HPDE6-E6E7 (cell line): ENCODE measurements at regions not wholly inside any gene's neighbourhood (a gene's known extent, or its start where the extent isn't known, plus 50 kb on each side); places are given as distances from the start of the nearest gene placed in this dataset.
"Not testable (repeated sequence)": the region's sequence is repeated elsewhere in the genome, so short reads cannot be mapped to it uniquely, and the experiment has no call there.

Source experiments
- DNase-seq: peaks from one replicate; pipeline ENCODE4 v3.0.0; 2011; ENCODE audit warnings: missing footprints; ENCODE audit errors: extremely low spot score

DNA sequence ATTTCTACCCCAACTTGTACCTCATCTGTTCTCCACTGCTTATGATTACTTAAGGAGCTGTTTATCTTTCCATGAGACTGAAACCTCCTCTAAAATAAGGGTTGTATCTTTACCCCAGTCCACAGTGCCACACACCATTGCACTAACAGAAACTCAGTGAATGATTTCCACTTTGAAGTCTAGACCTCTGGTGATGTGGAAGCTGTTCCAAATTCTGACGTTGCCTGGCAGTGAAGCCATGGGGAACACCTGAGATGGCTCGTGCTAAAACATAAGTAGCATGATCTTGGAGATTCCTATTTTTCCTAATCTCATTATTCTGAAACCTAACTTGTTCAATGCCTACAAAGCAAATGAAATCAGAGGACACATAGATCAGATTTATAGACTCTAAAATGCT lies 583.2 kb downstream of the EBF1 start:
- DNase-seq, result no peak

DNA sequence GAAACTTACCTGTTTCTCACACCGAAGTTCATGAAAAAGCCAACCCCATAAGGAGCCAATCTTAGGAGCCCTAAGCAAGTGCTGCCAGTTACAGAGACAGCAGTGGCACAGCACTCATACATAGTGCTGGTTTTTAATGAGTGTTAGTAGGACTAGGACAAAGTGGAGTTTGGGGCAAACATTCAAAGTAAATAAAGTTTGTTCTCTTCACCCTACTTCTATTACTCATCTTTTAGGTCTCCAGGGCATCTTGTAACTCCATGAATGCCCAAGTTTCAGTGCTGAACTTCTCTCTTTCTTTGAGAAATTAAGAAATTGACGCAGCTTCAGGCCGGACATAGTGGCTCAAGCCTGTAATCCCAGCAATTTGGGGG lies 584.7 kb downstream of the EBF1 start:
- DNase-seq, result no peak

DNA sequence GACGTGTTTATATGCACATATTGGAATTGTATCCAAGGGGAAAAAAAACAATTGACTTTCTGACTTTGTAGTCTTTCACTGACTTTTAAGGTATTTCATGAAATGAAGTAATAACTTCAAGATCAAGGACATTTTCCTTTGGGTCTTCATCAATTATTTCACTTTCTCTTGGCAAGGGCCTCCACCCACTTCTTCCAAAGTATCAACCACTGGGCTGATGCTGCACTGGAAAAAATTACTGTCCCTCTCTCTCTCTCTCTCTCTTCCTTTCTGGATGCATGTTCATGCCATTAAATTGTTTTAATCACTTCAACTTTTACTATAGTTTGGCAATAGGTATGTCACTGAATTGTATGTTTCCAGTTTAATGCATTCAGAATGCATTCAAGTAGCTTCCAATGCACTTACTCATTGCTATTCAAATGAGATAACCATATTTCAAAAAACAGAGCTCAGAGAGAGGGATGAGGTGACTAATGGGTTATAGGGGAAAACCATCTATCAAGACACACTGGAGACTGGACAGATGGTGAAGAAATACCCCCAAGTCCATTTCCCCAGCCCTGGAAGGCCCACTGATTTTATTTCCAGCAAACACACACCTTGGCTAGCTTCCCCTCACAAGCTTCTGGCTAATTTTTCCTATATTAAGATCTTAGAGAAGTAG lies 585.3 kb downstream of the EBF1 start:
- no peak for DNase-seq

DNA sequence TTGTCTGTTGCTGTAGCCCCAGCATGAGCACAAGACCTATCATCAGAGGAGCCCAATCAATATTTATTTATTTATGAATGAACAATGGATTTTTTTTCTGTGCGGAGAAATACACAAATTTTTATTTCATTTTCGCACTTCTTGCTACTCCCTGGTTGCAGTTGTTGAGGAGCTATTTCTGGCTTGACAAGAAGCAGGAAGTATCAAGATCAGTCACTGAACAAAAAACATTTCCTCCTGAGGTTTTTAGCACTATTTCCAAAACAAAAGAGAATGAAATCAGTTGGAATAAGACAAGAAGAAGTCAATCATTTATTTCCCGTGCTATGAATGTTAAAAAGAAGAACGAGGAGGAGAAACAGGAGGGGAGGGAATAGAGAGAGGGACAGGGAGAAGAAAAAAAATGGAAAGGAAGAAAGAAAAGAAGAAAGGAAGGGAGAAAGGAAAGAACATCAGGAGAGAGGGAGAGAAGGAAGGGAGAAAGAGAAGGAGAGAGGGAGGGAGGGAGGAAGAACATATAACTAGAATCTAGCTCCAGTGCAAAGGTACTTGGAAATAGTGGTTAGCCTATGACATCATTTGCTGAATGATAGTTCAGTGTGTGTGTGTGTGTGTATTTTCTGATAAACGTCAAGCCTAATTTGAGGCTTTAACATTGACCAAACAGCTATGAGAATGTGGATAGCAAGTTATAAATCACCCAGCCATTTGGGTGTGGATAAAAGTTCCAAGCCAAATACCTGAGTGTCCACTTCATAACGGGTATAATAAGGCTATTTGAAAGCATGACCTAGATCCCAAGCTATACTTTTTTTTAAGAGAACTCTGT lies 586.0 kb downstream of the EBF1 start:
- no peak for DNase-seq

DNA sequence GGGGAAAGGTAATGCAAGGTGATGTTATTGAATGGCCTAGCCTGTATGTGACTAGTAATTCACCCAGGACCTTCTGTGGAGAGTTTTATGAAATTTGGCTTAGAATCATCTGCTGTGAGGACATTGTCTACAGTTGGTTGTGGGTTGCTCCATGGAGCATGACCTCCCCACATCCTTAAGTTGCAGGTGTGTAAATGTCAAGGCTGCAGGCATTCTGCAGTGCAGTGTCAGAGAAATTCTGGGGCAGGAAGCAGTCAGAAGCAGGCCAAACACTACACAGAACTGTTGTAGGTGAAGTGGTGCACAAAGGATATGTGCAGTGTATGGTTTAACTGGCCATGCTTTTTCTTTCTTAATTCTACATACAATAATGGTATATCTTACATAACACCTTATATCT lies 588.3 kb downstream of the EBF1 start:
- DNase-seq, result no peak

DNA sequence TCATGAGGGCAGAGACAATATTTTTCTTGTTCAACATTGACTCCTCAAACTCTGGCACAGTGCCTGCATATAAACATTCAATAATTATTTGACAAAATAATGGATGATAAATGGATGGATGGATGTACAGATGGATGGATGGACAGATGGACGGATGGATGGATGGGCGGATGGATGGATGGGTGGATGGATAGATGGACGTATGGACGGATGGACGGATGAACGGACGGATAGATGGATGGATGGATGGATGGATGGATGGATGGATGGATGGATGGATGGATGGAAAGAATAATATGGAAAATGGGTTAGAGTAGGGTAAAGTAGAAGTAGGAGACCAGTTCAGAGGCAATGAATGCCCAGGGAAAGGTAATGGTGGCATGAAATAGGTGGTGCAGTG lies 589.2 kb downstream of the EBF1 start:
- no peak for DNase-seq

DNA sequence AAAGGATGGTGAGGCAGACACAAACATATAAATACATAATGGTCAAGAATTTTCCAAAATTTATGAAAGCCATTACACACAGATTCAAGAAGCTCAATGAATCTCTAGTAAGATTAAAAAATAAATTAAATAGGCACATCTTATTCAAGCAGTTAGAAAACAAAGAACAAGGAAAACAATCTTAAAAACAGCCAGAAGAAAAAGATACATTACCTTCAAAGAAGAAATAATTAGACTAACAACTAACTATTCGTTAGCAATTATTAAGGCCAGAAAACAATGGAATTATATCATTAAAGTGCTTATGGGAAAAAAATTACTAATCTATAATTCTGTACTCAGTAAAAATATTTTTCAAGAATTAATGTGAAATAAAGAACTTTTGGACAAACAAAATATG lies 593.1 kb downstream of the EBF1 start:
- DNase-seq, result no peak

DNA sequence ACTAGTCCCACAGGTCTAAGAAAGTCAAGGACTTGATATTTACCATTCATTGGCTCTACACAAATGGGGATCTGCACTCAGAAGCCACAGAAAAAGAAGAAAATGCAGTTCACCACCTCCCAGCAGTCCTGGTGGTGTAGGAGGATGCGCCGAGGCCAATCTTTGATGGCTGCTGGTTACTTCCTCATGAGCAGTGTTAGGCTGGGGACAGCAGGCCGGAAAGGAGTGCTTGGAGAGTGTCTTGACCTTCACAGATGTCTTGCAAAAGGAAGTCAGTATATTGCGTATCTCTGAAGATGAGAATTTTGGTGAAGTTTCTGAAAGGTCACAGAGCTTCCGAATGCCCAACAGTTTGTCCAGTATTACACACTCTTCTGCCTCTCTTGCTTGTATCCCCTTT lies 597.0 kb downstream of the EBF1 start:
- no peak for DNase-seq

DNA sequence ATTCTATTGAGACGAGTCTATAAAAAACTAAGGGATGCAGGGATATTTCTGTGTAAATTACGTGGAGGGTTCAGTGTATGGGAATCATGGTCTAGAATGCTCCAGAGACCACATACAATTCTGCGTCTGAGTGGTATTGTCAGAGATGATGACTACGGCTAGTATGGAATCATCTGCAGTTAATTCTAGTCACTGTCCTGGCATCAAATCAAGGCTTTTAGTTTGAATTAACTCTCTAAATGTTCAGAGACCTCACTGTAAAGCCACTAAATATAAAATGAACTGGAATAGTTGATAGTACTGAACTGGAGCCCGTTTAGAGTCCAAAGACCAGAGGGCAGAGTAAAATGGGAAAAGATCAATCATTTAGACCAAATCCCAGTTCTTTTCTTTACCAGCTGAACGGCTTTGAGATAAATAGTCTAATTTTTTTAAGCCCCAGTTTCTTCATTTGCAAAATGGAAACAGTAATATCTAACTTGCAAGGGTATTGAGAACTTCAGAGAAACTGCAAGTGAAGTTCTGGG lies 599.8 kb downstream of the EBF1 start:
- no peak for DNase-seq

DNA sequence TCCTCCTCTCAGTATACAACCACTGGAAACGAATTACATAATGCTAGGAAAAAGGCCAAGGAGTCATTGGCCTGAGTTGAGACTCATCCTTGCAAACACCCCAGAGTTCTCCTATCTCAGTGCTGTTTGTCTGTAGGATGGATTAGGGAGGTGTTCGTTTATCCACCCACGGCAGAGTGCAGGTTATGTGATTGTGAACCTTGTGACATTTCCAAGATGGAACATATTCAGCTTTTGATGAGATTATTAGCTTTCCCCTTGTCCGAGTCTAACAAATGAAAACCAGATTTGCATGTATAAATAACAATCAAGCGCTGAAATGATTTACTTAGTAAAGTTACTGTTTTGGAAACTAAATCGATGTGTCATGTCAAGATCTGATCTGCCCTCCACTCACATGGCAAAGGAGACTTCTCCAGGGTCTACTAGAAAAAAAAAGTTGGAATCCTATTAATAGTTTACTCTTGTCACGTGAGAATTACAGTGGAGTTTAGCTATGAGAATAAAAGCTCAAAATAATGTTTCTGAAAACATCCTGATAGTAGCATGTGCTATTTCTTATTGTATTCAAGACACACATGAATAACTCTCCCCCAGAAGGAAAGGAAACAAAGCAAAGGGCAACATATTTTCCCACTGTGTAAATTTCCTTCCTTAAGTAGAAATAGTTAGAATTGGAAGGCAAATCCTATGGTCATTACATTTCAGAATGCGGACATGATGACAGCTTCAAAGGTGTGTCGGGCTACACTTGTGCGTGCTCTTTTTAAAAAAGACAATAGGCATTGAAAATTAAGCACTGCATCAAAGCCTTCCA lies 600.4 kb downstream of the EBF1 start:
- no peak for DNase-seq

DNA sequence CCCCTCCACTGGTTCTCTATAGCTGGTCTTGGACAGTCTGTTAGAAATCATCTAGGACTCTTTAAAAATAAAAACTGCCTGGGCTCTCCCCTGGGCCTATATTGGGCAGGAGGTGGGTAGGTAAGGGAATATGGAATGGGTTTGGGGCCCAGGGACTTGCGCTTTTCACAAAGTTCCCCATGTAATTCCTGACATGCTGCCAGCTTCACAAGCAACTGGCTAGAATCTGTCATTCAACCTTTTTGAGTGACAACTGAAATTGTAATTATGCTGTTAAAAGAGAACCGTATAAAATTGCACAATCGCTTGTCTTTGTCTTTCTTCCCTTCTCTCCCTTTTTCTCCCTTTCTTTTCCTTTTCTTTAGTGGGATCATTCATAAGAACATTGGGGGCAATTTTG lies 603.1 kb downstream of the EBF1 start:
- no peak for DNase-seq

DNA sequence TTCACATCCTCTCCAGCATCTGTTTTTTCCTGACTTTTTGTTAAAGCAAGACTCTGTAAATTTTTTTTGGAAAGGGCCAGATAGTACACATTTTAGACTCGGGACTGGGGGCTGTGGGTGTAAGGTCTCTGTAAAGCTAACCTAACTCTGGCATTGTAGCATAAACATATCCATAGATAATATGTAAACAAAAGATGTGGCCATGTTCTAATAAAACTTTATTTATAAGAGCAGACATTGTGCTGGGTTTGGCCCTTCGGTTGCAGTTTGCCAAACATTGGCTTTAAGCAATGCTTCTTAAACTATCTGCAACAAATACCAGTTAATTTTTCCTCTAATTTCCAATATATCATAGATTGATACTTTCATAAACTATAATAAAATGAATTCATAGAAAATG lies 605.2 kb downstream of the EBF1 start:
- no peak for DNase-seq

DNA sequence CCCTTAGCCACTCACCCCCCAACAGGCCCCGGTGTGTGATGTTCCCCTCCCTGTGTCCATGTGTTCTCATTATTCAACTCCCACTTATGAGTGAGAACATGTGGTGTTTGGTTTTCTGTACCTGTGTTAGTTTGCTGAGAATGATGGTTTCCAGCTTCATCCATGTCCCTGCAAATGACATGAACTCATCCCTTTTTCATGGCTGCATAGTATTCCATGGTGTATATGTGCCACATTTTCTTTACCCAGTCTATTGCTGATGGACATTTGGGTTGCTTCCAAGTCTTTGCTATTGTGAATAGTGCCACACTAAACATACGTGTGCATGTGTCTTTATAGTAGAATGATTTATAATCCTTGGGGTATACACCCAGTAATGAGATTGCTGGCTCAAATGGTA lies 605.7 kb downstream of the EBF1 start:
- not testable (repeated sequence) for DNase-seq

DNA sequence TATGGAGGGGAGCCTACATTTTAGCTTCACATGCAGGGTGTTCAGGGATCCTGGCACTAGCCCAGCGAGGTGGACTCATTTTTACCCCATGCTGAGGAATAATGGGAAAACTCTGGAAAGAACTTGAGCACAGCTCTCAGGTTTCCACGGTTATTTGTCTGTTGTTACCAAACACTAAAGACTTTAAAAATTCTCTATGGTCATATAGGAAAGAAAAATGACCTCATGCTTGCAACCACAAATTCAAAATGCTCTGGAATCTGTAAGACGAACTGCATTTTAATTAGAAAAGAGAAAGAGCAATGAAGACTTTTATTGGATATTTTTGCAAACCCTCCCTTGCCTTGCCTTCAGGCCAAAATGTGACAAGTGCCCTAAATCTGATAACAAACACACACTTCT lies 606.9 kb downstream of the EBF1 start:
- no peak for DNase-seq

DNA sequence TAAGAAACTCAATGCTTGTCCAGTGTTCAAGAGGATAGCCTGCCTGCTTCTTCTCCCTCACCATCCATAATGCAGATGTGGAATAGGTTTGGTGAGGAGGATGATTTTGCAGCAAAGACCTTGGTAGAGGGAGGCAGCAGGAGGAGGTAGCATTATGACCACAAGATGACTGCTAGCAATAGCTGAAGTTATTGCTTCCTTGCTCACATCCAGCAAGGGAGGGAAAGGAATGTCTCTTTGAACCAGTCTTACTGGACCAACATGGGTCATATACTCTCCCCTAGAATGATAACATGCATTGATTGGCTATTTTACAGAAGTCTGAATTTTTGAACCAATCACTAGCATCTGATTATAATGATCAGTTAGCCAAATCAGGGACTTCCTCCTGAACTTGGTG lies 607.6 kb downstream of the EBF1 start:
- no peak for DNase-seq

DNA sequence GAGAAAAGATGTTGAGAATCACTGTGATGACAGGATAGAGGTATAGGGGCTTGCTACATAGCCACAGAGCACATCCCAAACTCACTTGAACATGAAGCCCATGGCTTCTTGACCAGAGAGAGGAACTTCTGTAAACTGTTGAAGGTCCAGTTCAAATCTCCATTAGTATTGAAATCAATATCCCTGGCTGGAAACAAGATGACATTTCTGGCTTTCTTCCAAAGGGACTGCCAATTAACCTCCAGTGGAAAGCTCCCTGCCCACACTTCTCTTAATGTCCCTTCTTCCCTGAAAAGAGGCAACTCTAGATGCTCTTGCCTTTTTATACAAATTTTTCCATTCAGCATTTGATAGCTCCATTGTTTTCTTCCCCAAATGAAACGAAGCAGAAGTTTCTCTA lies 612.1 kb downstream of the EBF1 start:
- no peak for DNase-seq

DNA sequence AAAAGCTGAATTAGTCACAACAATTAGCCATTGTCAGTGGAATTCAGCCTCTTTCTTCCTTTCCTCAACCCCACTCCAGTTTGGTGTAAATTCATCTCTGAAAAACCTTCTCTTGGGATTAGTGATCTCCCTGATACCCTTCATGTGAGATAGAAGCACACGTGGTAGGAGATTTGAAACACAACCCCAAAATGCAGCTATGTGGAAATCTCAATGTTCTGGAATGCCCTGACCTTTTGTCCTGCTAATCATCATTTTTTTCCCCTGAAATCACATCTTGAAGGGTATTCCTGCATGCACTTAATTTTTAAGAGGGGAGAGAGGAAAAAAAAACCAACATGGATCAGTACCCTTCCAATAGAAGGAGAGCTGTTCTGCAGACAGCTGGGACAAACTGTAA lies 612.6 kb downstream of the EBF1 start:
- DNase-seq, result no peak

DNA sequence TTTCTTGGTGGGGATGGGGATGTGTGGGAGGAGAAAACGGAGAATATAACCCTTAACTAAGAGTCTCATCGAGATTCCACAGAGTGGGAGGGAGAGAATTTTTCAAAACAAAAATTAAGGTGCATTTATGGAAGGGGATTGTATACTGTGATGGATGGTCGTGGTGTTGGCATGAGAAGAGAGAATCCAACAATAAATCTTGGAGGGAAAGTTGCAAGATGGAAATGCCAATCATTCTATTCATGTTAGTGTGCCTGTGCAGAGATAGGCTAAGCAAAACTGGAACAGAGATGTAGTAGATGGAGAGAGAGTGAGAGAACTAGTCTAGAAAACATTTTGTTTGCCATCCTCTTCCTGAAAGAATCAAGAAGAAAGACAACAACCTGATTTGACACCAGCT lies 613.1 kb downstream of the EBF1 start:
- DNase-seq, result no peak

DNA sequence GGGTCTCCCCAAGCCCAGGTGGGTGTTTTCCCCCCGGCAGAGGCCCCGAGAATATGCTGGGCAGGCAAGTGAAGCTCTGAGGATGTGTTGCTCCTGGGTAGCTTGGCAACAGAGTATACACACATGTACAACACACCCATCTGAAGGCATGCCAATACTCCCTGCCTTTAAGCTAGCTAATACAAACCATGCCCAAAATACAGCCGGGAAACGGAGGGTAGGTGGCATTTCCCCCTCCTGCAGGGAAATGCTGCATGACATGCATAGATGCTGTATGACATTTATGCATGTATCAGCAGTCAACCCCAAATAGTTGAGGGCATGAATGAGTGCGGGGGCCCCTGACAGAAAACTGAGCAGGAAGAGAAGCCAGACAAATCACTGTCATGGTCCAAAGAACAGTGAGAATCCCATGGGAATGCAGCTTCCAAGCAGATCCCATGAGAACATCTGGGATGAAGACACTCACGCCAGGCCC lies 614.1 kb downstream of the EBF1 start:
- no peak for DNase-seq

DNA sequence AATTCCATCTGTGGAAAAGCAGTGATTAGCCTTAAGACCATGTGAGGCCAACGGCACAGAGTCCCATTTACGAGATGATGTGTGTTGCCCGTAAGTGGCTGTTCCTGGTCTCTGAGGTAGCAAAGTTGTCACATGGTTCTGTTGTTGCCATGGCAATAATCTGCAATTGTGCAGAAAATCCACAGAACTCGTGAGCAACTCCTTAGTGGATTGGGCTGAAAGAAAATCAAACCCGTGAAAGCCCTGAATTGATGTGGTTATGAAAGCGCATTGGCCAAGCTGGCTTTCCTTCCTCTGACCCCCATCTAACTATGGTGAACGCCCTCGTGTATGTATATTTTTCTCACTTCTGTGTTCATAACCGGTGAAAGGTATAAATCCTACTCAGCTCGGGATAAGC lies 614.7 kb downstream of the EBF1 start:
- no peak for DNase-seq

DNA sequence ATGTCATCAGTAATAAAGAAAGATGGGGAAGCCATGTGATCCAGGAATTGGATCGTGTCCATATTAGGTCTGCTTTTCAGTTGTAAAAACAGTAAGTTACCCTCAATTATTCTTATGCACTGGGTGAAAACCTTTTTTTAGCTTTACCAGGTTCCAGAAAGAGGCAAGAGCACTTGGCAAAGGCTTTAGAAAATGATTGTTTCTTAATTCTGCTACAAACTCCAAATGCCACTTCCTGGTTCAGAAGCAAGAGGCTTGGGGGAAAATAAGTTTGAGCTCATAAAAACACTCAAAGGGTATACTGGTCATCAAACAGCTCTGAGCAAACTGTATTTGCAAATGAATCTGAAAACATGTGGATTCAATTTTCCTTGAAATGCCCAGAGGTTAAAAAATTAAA lies 615.6 kb downstream of the EBF1 start:
- DNase-seq, result no peak

DNA sequence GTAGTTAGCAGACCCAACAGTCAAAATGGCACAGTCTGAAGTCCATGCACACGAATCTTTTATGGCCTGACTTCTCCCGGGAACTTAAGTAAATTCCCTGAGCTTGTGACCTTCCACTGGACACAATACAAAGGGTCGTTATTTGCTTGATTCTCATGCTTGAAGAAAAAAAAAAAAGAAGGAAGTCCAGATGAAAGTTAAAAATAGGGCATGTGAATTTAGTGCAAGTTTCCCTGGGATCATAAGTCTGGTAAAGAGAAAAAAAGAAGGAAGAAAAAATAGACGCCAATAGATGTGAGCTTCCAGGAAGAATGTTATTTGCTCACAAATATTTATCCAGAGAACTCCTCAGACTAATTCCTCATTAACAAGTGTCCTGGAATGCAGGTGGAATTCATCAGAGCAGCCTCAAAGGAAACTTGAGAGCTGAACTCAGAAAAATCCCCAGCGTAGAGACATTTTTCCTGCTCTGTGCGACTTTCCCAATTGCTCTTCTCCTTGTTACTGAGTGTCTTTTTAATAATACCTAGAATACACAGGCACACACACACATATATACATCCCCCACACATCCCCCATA lies 616.3 kb downstream of the EBF1 start:
- no peak for DNase-seq
